AG08395 (cell line): ENCODE measurements at regions not wholly inside any gene's neighbourhood (a gene's known extent, or its start where the extent isn't known, plus 50 kb on each side); places are given as distances from the start of the nearest gene placed in this dataset.
A peak's percentile ranks its signal among the peaks of the same experiment; 100 is the strongest.
"Not testable (repeated sequence)": the region's sequence is repeated elsewhere in the genome, so short reads cannot be mapped to it uniquely, and the experiment has no call there.

Experiments used
- DNase-seq: peaks from one replicate; pipeline ENCODE4 v3.0.0; 2012; ENCODE audit warnings: mixed read lengths, low spot score

DNA sequence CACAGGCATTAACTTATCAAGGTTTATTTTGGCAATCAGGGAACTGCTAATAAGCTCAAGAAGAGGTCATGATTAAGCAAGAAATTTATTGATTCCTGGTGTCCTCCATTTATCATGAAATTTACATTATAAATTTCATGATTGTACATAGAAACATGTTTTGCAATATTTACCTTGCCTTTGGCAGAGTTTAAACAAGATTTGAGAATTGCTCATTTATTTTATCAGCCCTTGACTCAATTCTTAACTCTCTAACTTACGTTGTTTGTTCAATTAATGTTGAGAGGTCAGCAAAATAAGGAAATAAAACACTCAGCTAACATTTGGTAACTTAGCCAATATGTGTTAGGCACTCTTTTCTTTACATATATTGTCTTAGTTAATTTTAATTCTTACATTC is 286.6 kb downstream of the SLC7A11 start:
- DNase-seq, result no peak

DNA sequence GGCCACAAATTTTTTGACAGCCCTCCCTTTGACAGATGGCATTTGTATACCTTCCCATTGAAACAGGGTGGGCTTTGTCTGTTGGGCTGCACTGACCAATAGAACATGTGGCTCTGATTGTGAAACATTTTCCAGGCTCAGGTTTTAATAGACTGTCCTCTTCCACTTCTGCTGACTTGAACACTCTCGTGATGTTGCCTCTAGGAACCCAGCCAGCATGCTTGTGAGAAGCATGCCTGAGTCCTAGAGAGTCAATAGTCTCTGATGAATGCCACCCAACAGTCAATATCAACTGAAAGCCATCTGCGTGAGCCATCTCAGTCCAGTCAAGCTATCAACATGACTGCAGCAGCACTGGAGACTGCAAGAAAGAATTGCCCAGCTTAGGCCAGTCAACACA is 290.0 kb downstream of the SLC7A11 start:
- peak; percentile 4 for DNase-seq

DNA sequence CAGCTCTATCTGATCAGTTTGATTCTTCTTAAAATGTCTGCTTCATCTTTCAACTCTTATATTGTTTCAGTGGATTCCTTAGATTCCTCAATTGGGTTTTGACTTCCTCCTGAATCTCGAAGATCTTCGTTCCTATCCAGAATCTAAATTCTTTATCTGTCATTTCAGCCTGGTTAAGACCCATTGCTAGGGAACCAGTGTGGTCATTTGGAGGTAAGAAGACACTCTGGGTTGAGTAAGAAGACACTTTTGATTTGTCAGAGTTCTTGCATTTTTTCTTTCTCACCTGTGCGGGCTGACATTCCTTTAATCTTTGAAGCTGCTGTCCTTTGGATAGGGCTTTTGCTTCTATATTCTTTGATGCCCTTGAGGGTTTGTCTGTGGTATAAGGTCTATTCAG is 291.9 kb downstream of the SLC7A11 start:
- DNase-seq, result no peak

DNA sequence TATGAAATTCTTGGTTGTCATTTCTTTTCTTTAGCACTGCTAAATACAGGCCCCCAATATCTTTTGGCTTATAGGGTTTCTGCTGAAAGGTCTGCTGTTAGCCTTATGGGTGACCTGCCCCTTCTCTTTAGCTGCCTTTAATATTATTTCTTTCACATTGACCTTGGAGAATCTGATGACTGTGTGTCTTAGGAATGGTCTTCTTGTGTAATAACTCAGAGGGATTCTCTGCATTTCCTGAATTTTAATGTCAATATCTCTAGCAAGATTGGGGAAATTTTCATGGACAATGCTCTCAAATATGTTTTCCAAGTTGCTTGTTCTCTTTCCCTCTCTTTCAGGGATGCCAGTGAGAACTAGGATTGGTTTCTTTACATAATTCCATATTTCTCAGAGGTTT is 292.4 kb downstream of the SLC7A11 start:
- DNase-seq, result no peak

DNA sequence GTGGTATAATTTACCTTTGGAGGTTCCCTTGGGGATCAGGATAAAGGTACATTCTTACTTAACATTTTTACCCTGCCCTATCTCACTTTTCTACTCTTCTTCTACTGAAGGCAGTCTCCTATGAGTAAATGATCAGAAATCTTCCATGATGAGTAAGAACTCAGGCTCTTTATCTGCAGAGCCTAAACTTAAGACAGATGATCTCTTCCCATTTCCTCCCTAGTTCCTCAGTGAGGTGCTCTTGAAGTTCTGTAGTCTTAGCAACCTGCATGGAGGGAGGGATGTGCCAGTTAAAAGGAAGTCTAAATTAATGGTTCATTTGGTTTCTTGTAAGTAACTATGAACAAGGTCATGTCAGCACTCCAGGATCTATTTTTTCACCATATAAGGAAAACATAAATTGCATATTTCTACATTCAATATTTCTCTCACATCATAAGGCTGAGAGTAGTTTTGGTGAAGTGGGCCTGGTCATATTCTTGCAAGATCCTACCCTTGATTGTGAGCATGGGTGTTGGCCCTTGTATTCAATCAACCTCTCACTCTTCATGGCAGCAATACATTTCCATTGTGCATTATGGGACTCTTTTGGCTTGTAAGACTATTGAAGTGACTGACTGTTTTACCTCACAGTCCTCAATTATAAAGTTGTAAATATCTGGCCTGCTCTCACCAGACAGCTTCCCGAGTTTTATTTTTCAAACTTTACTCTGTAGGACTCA is 295.5 kb downstream of the SLC7A11 start:
- peak; percentile 9 for DNase-seq

DNA sequence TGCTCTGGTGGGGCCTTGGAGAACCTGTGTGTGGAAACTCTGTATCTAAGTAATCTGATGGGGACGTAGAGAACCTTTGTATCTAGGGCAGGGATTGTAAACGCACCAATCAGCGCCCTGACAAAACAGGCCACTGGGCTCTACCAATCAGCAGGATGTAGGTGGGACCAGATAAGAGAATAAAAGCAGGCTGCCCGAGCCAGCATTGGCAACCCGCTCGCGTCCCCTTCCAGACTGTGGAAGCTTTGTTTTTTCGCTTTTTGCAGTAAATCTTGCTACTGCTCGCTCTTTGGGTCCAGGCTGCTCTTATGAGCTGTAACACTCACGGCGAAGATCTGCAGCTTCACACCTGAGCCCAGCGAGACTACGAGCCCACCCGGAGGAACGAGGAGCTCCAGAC is 299.3 kb downstream of the SLC7A11 start:
- not testable (repeated sequence) for DNase-seq

DNA sequence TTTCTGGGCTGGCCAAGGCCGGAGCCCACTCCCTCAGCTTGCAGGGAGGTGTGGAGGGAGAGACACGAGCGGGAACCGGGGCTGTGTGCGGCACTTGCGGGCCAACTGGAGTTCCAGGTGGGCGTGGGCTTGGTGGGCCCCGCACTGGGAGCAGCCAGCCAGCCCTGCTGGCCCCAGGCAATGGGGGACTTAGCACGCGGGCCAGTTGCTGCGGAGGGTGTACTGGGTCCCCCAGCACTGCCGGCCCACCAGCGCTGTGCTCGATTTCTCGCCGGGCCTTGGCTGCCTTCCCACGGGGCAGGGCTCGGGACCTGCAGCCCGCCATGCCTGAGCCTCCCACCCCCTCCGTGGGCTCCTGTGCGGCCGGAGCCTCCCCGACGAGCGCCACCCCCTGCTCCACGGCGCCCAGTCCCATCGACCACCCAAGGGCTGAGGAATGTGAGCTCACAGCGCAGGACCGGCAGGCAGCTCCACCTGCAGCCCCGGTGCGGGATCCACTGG is 300.1 kb downstream of the SLC7A11 start:
- not testable (repeated sequence) for DNase-seq

DNA sequence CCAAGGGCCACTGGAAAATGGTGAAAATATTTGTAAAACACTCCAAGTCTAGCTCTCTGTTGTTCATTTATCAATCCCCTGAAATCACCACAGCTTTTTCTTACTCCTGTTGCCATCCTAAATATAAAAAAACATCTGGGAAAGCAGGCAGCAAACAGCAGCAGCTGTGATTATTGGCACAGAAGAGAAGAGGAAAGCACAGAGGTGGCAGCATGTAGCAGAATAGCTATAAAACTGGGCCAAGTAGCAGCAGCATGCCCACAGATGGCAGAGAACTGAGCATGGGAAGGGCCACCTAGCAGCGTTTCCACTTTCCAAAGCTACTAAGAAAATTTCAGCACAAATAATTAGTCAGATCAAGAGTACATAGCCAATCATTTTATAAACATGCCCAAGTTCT is 307.2 kb downstream of the SLC7A11 start:
- no peak for DNase-seq

DNA sequence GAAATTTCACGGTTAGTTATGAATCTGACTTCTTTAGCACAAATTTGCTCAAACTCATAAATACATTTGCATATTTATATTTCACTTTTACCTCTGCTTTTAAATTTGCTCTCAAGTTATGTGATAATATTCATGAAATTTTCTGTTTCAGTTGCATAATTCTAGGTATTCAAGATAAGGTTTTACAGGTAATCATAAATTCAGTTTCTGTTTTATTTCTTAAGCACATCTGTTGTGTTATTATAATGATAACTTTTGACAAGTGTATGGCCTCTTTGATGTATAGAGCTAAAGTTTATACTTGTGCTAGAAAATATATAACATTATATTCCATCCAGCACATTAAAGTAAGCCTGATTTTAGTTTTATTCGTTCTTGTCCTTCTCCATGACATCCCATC is 308.1 kb downstream of the SLC7A11 start:
- no peak for DNase-seq

DNA sequence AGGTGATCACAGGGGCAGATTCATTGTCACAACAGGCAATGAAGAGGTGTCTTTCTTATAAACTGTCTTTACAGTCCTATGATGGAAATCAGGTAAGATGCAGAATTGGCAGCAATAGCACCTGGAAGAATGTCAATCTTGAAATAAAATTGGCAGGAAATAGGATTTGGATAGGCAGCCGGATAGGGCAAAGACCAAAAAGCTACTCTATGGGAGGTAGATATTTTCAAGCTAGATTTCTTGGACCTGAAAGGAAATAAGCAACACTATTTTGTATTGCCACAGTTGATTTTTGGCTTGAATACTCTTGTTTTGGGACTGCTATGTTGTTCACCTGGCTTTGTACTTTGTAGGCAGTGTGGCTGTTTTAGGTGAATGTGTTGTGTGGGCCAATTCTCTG is 314.2 kb downstream of the SLC7A11 start:
- no peak for DNase-seq

DNA sequence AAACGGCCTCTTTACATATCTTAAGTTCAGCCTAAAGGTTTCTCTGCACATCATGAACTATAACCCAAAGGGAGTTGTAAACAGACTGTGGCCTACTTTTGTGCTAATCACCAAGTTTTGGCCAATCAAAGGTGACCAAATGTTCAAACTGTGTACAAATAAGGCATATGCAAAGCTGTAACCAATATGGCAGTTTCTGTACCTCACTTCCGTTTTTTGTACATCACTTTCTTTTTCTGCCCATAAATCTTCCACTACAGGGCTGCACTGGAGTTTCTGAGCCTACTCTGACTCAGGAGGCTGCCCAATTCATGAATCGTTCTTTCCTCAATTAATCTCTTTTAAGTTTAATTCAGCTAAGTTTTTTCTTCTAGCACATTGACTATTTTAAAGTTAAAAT is 318.7 kb downstream of the SLC7A11 start:
- no peak for DNase-seq

DNA sequence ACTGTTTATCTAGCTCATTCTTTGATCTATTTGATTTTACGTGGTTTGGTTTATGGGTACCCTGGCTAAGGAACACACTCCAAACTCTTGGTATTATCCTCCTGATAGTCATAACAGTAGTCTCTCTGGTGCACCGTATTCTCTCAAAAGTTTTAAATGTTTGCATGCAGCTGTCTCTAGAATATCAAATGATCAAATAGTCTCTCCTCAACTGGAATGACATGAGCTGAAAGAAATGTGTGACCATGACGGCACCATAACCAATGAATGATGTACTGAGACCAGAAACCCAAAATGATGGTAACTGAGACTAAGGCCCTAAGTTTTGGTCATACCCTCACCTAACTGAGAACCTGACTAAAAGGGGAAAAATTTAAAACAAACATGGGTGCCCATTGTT is 319.4 kb downstream of the SLC7A11 start:
- no peak for DNase-seq

DNA sequence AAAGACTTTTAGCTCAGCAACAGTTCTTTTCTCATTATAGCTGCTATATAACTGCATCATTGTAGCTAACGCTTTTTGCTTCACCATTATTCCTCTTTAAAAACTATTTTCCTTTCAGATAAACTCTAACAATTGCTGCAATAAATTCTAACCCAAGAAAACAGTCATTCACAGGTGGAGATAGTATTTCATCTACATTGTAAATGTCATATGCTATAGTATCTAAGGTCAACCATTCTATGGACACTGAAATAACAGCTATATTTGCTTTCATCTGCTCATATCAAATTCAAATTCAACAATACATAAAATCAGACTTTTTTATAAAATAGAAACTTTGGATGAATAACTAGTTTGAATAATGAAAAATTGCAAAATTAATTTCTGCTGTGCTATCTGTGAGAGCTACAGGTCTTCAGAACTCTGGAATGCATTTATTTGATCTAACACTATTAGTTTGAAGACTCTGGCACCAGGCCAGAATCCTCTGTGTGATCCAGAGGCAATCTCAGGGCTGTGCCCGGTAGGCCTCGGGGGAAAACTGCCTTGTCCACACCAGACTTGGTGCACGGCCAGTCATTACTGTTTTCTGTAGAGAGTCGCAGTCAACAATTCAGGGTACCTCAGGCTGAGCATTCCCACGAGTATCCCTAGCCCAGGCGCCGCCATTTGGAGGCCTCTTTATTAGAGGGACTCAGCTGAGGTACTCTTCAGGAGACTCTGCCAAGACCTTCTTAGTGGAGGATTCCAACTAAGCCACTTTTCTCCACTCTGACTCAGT is 332.4 kb downstream of the SLC7A11 start:
- DNase-seq, result no peak

DNA sequence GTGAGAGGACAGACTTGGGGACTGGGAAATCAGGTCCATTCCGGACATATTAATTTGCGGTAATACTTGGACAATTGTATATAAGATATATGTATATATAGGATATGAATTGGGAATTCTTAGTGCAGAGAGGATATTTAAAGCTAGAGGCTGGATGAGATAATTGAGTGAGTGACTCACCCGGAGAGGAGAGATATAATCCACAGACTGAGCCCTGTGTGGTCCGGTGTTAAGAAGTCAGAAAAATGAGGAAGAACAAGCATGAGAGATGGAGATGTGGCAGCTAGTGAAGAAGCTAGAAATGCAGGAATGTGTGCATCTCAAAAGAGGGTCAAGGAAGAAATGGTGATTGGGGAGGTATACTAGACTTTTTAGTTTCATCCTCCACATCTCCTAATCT is 336.2 kb downstream of the SLC7A11 start:
- peak; percentile 3 for DNase-seq

DNA sequence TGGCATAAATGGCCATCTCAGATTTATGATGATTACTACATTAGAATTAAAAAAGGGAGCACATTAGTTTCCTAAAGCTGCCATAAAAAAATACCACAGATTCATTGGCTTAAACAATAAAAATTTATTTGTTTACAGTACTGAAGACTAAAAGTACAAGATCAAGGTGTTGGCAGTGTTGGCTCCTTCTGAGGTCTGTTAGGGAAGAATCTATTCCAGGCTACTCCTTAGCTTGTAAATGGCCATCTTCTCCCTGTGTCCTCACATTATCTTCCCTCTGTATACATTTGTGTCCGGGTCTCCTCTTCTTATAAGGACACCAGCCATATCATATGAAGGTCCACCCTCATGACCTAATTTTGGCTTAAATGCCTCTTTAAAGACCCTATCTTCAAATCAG is 341.0 kb downstream of the SLC7A11 start:
- no peak for DNase-seq

DNA sequence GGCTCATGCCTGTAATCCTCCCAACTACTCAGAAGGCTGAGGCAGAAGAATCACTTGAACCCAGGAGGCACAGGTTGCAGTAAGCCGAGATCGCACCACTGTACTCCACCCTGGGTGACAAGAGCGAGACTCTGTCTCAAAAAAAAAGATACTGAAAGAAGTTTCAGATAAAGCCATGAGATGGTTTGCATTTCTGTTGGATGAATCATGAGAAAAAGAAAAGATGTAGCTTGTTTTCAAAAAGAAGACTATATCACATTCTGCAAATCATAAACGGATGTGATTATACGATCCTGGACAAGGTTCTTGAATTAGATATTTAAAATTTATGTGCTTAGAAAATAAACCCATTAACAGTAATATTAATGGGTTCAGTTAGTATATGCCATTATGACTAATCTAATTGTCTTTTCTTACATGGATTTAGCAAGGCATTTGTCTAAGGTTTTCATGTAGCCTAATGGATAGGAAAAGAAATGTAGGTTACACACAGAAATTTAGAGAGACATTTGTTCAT is 345.9 kb downstream of the SLC7A11 start:
- DNase-seq, result no peak

DNA sequence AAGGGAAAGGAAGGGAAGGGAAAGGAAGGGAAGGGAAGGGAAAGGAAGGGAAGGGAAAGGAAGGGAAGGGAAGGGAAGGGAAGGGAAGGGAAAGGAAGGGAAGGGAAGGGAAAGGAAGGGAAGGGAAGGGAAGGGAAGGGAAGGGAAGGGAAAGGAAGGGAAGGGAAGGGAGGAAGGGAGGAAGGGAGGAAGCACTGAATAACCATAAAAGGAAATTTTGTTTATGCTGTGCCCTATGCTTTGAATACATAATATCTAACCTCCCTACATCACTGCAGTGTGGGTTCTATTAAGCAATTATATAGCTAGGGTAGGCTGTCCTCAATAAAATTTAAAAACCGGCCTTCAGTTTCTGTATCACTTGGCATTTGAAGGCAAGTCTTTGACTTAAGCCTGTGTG is 346.6 kb downstream of the SLC7A11 start:
- not testable (repeated sequence) for DNase-seq

DNA sequence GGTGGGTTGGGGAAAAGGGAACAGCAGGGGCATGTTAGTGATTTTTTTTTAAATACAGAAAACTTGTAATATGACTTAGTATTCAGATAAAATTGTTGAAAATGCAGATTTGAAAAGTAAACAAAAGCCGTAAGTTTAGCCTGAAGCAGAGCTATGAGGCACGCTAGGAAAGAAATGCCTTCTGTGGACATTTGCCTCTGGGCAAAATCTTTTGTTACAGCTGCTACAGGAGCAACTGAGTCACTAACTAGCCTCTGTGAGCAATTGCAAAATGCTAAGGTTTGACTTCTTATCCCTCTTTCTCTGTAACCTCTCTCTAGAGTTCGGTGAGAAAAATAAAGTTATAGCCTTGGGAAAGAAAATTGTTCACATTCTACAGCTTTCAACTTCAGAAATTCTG is 350.0 kb downstream of the SLC7A11 start:
- DNase-seq, result no peak

DNA sequence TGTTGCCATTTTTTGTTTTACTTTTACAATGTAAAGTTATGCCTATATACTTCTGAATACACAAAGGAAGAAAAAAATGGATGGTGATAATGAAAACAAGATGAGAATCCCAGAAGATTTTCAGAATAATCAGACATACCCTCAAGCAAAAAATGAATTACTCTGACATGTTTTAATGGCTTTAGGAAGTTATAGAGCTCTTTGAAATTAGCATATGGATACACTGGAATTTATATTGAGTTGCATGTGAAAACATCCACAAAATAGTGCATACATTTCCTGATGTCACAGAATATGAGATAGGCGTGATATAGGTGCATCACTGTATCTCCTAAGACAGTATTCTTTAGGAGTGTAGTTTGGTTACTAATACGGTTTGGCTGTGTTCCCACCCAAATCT is 351.3 kb downstream of the SLC7A11 start:
- no peak for DNase-seq

DNA sequence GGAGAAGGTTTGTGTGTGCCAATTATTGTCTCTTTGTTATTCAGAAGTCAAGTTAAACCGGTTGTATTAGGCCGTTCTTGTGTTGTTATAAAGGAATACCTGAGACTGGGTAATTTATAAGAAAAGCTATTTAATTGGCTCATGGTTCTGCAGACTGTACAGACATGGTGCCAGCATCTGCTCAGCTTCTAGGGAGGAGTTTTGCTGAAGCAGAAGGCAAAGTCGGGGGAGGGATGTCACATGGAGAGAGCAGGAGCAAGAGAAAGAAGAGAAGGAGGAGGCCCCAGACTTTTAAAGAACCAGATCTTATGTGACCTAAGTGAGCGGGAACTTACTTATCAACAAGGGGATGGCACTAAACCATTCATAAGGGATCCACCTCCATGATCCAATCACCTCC is 349.3 kb upstream of the PCDH18 start:
- DNase-seq, result no peak

DNA sequence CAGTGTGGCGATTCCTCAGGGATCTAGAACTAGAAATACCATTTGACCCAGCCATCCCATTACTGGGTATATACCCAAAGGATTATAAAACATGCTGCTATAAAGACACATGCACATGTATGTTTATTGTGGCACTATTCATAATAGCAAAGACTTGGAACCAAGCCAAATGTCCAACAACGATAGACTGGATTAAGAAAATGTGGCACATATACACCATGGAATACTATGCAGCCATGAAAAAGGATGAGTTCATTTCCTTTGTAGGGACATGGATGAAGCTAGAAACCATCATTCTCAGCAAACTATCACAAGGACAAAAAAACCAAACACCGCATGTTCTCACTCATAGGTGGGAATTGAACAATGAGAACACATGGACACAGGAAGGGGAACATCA is 335.8 kb upstream of the PCDH18 start:
- DNase-seq, result not testable (repeated sequence)

DNA sequence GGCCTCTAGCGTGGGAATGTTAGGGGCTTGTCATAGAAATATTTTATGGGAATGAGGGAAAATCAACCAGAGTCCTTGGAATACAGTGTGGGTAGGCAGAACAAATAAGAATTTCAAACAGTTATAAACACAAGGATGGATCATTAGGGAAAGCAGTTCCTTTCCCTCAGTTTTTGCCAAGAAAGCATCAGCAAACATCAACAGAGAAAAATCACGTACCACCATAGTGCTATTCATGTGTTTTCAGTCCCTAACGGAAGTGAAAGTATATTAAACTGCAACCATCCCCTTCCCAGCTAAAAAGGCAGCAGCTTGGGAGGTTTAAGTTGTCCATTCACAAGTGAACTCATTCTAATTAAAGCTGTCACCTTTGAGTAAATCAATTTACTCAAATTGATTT is 334.4 kb upstream of the PCDH18 start:
- DNase-seq, result no peak

DNA sequence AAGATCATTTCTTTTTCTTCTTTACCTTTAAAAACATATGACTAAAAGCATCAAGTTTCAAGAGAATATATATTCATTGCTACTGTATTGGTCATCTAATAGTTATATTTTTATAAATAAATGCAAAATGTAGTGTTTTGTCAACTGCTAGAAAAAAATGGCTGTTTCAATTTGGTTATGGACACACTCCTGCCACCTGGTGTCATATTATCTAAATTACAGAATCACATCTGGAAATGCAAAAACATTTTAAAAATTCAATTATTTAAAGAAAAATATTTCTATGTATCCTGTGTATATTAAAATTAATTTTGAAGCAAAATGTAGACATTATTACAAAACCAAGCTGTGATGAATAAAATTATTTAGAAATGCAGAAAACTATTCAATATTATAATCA is 329.4 kb upstream of the PCDH18 start:
- DNase-seq, result peak; percentile 14
